ENCODE measurements at regions not wholly inside any gene's neighbourhood (a gene's known extent, or its start where the extent isn't known, plus 50 kb on each side); places are given as distances from the start of the nearest gene placed in this dataset.

DNA sequence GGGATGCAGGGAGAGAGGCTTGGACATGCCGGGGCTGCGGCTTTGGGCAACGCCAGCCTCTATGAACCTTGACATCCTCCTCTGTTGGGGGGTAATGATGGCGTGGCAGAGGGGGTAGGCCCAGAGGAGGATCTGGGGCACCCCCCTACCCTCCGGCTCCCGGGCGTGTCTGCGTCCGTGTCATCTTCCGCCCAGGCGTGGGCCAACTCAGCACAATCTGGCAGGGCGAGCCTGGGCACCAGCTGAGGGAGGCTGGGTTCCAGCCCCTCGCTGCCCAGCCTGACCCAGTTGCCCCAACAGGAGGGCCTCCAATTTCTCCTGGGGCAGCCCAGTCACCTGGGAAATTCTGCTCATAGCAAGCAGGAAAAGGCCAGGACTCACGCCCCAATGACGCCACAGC lies 62.9 kb upstream of the IL17B start:
- intact Hi-C loops (cut with DNase I): loop anchor here (1.0 kb wide), 3 partner anchors 109 to 176 kb away; partner anchors contain the start of gene CSNK1A1
- Histone ChIP-seq H3K27me3 (no peaks in the 10 kb centered on the region), H3K27ac (no peak overlapping the region), H3K4me1 (peaks cover 7 to 10% of the 10 kb centered on the region in 2 donors), H3K9me3 (no peaks in the 10 kb centered on the region), H3K4me3 (no peak overlapping the region), H3K36me3 (no peaks in the 10 kb centered on the region)
- no peak for TF ChIP-seq CTCF (IDR thresholded peaks at IDR 0.05)
- DNase-seq (ENCODE audit: low spot score in 2 of 2): no peak

DNA sequence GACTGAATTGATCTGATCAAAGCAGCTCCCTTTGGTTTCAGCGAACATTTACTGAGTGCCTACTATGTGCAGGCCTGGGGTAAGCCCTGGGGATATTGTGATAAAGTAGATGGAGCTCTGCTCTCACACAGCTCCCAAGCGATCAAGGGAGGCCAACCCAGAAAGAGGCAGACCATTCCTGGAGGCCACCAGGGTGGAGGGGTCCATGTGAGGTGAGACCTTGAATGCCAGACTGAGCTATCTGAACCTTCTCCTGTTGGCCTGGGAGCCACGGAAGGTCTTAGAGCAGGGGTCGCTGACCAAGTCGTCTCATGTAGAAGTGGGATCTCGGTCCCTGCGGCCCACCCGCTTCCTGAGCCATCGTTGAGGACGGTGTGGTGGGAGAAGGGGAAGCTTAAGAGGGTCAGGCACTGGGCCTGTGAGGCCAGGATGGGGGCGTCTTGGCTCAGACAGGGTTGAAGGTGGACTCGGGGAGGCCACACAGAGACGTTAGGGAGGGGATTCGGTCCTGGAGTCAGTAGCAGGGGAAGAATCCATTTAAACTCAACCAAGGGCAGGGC lies 62.2 kb upstream of the IL17B start:
- Histone ChIP-seq H3K9me3 (no peaks in the 10 kb centered on the region), H3K4me3 (no peak overlapping the region), H3K27me3 (no peaks in the 10 kb centered on the region), H3K27ac (no peak overlapping the region), H3K4me1 (peaks cover 7 to 10% of the 10 kb centered on the region in 2 donors), H3K36me3 (no peaks in the 10 kb centered on the region)
- DNase-seq (ENCODE audit: low spot score in 2 of 2): no peak
- no peak for TF ChIP-seq CTCF (IDR thresholded peaks at IDR 0.05)
- intact Hi-C loops (cut with DNase I): no loop called here

DNA sequence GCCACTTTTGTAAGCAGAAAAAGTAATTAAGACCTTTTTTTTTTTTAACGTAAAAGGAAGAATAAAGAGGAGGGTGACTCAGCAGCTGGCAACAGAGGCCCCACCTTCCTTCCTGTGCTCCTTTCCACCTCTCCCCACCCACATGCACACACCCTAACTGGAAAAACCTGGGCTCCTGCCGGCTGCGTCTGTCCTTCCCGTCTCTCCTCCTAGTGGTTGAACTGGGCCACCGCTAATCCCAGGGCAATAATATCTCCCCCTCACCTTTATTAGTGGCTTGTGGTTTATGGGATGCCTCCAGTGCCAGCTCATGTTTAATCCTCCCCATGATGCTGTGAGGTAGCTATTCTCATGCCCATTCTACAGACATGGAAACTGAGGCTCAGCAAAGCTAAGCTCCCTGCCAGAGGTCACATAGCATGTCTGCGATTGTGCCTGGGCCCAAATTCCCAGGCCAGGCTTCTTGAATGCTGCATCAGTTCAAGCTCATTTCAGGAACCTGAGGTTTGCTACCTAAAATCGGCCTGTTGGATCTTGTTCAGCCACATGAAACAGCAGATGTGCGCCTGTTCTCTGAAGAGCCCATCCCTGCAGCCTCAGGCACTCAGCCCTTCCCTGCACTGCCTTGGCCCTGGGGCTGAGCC lies 60.9 kb upstream of the IL17B start:
- Histone ChIP-seq H3K4me1 (peaks cover 0 to 7% of the 10 kb centered on the region in 2 donors), H3K27ac (no peak overlapping the region), H3K36me3 (no peaks in the 10 kb centered on the region), H3K9me3 (no peaks in the 10 kb centered on the region), H3K27me3 (no peaks in the 10 kb centered on the region), H3K4me3 (no peak overlapping the region)
- intact Hi-C loops (cut with DNase I): no loop called here
- no peak for TF ChIP-seq CTCF (IDR thresholded peaks at IDR 0.05)
- DNase-seq (ENCODE audit: low spot score in 2 of 2): no peak

DNA sequence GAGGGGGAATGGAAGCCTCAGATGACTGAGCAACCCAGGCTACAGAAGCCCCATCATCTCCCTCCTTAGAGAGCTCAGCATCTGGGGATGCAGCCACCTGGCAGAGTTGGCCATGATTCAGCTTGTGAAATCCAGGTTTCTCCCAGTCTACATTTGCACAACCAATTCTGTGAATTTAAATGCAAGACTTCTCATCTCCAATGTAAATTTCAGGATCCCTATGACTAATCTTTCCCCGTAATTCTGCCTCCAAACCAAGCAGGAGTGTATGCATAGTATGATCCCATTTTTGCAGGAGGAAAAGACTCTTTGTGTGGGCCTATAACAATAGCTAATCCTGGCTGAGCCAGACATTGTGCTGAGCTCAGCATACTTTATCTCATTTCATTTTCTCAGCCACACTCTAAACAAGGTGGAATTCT lies 59.6 kb upstream of the IL17B start:
- TF ChIP-seq CTCF (IDR thresholded peaks at IDR 0.05): no peak
- no peak for DNase-seq (ENCODE audit: low spot score in 2 of 2)
- Histone ChIP-seq H3K9me3 (no peaks in the 10 kb centered on the region), H3K27ac (no peak overlapping the region), H3K27me3 (no peaks in the 10 kb centered on the region), H3K4me1 (peaks cover 0 to 9% of the 10 kb centered on the region in 2 donors), H3K36me3 (no peaks in the 10 kb centered on the region), H3K4me3 (no peak overlapping the region)
- intact Hi-C loops (cut with DNase I): no loop called here

- Histone ChIP-seq H3K4me1 (peaks cover 0 to 9% of the 10 kb centered on the region in 2 donors), H3K4me3 (no peak overlapping the region), H3K27ac (no peak overlapping the region), H3K36me3 (no peaks in the 10 kb centered on the region), H3K27me3 (no peaks in the 10 kb centered on the region), H3K9me3 (no peaks in the 10 kb centered on the region)
- DNase-seq (ENCODE audit: low spot score in 2 of 2): no peak
- intact Hi-C loops (cut with DNase I): no loop called here
- no peak for TF ChIP-seq CTCF (IDR thresholded peaks at IDR 0.05)
Measured at GRCh38 chr5:149438281-149438680, 59.2 kb upstream of the IL17B start.
